GM23338 (cell line): ENCODE measurements at regions not wholly inside any gene's neighbourhood (a gene's known extent, or its start where the extent isn't known, plus 50 kb on each side); places are given as distances from the start of the nearest gene placed in this dataset.

ENCODE experiments used
- ATAC-seq: fragments of 200-7000 bp; cut with Tn5 transposase; 3 replicates; pipeline ENCODE4 v1.9.1; 2020
- DNase-seq: peaks from one replicate; pipeline ENCODE4 v3.0.0-alpha.2; 2015; ENCODE audit warnings: low spot score
- H2AFZ ChIP-seq: fragments of 200-600 bp; sonication (generic); 2 replicates; pipeline ENCODE4 v1.8.0; 2016; ENCODE audit warnings: antibody characterized with exemption, mild to moderate bottlenecking, moderate library complexity
- H3F3A ChIP-seq: fragments of 200-600 bp; sonication (generic); replicated peaks from 2 replicates; pipeline ENCODE4 v1.8.0; 2017; ENCODE audit warnings: antibody characterized with exemption, mixed run types, low read depth
- H3K27ac ChIP-seq: fragments of 200-600 bp; sonication (generic); 2 replicates; pipeline ENCODE4 v1.6.1; 2016; ENCODE audit warnings: low read depth
- H3K27me3 ChIP-seq: fragments of 200-600 bp; sonication (generic); 2 replicates; pipeline ENCODE4 v1.8.0; 2016; ENCODE audit warnings: mild to moderate bottlenecking, mixed run types, moderate library complexity; ENCODE audit not compliant: insufficient read depth
- H3K36me3 ChIP-seq: fragments of 200-600 bp; sonication (generic); 2 replicates; pipeline ENCODE4 v1.8.0; 2016; ENCODE audit warnings: mild to moderate bottlenecking; ENCODE audit not compliant: insufficient read depth
- H3K4me1 ChIP-seq: fragments of 200-600 bp; sonication (generic); 2 replicates; pipeline ENCODE4 v1.8.0; 2016; ENCODE audit warnings: mild to moderate bottlenecking, moderate library complexity; ENCODE audit not compliant: insufficient read depth
- H3K4me2 ChIP-seq: fragments of 200-600 bp; sonication (generic); 2 replicates; pipeline ENCODE4 v1.7.1; 2017; ENCODE audit warnings: mixed run types
- H3K4me3 ChIP-seq: fragments of 200-600 bp; sonication (generic); 2 replicates; pipeline ENCODE4 v1.6.1; 2016; ENCODE audit warnings: mixed run types
- H3K79me2 ChIP-seq: fragments of 200-600 bp; sonication (generic); replicated peaks from 2 replicates; pipeline ENCODE4 v1.8.0; 2017; ENCODE audit warnings: mild to moderate bottlenecking; ENCODE audit not compliant: insufficient read depth
- H3K9me2 ChIP-seq: fragments of 200-600 bp; sonication (generic); 2 replicates; pipeline ENCODE4 v1.8.0; 2017; ENCODE audit not compliant: insufficient read depth
- H4K20me1 ChIP-seq: fragments of 200-600 bp; sonication (generic); replicated peaks from 2 replicates; pipeline ENCODE4 v1.8.0; 2017; ENCODE audit warnings: mild to moderate bottlenecking; ENCODE audit not compliant: insufficient read depth
- H3K27ac Mint-ChIP-seq: 2 replicates; pipeline ENCODE4 v1.8.0; 2020; ENCODE audit warnings: inconsistent platforms, mild to moderate bottlenecking, moderate library complexity, mixed read lengths
- H3K27me3 Mint-ChIP-seq: 3 replicates; pipeline ENCODE4 v1.8.0; 2022; ENCODE audit warnings: low read depth, mild to moderate bottlenecking, moderate library complexity, mixed read lengths, inconsistent platforms; ENCODE audit not compliant: insufficient read depth, poor library complexity
- H3K36me3 Mint-ChIP-seq: 3 replicates; pipeline ENCODE4 v1.8.0; 2021; ENCODE audit warnings: low read depth, mild to moderate bottlenecking, inconsistent platforms, moderate library complexity, mixed read lengths
- H3K4me1 Mint-ChIP-seq: 3 replicates; pipeline ENCODE4 v1.8.0; 2020; ENCODE audit warnings: mild to moderate bottlenecking, inconsistent platforms, mixed read lengths
- H3K4me3 Mint-ChIP-seq: 3 replicates; pipeline ENCODE4 v1.8.0; 2021; ENCODE audit warnings: moderate library complexity, mild to moderate bottlenecking, inconsistent platforms, mixed read lengths
- H3K9me3 Mint-ChIP-seq: 3 replicates; pipeline ENCODE4 v1.8.0; 2020; ENCODE audit warnings: moderate library complexity, mild to moderate bottlenecking, inconsistent platforms, mixed read lengths
- CREB1 ChIP-seq: fragments of 250-450 bp; sonication (Bioruptor Pico); IDR thresholded peaks from 2 replicates; pipeline ENCODE4 v1.5.0; 2020; ENCODE audit warnings: low read depth, mild to moderate bottlenecking, moderate library complexity
- EZH2phosphoT487 ChIP-seq: fragments of 200-600 bp; sonication (generic); IDR thresholded peaks from one replicate; pipeline ENCODE4 v1.8.1; 2018; ENCODE audit warnings: antibody characterized with exemption; ENCODE audit not compliant: unreplicated experiment
- JUNB ChIP-seq: IDR thresholded peaks from one replicate; pipeline ENCODE4 v1.6.1; 2016; ENCODE audit warnings: antibody characterized with exemption; ENCODE audit not compliant: unreplicated experiment
- NANOG ChIP-seq: IDR thresholded peaks from 2 replicates; pipeline ENCODE4 v1.6.1; 2016; ENCODE audit warnings: antibody characterized with exemption, borderline replicate concordance
- POLR2AphosphoS5 ChIP-seq: IDR thresholded peaks from 2 replicates; pipeline ENCODE4 v1.6.1; 2016; ENCODE audit warnings: antibody characterized with exemption, low read depth
- STAT1 ChIP-seq: IDR thresholded peaks from one replicate; pipeline ENCODE4 v1.6.1; 2016; ENCODE audit warnings: antibody characterized with exemption; ENCODE audit not compliant: unreplicated experiment
- ZNF114 ChIP-seq: fragments of 250-450 bp; sonication (Bioruptor Pico); IDR thresholded peaks from 2 replicates; pipeline ENCODE4 v1.5.0; 2020; ENCODE audit warnings: mild to moderate bottlenecking, moderate library complexity
- ZNF331 ChIP-seq: fragments of 250-450 bp; sonication (Bioruptor Pico); IDR thresholded peaks from 2 replicates; pipeline ENCODE4 v1.5.0; 2020; ENCODE audit warnings: low read depth, mild to moderate bottlenecking, moderate library complexity
- TF ChIP-seq, protein P1 (sequence below): fragments of 250-450 bp; sonication (Bioruptor Pico); IDR thresholded peaks from 2 replicates; pipeline ENCODE4 v1.5.0; 2020; ENCODE audit warnings: mild to moderate bottlenecking, moderate library complexity
- TF ChIP-seq, protein P2 (sequence below): IDR thresholded peaks from 2 replicates; pipeline ENCODE4 v1.6.1; 2016; ENCODE audit warnings: antibody characterized with exemption
- TF ChIP-seq, protein P3 (sequence below), 2 experiments: fragments of 200-600 bp in 1 of 2; sonication (generic) in 1 of 2; conservative IDR thresholded peaks; 2 replicates each; pipeline versions ENCODE4 v1.5.1 to v1.6.1; 2016 to 2017; ENCODE audit warnings: antibody characterized with exemption in 2 of 2, low read depth in 2 of 2, mild to moderate bottlenecking in 2 of 2, moderate library complexity in 1 of 2

DNA sequence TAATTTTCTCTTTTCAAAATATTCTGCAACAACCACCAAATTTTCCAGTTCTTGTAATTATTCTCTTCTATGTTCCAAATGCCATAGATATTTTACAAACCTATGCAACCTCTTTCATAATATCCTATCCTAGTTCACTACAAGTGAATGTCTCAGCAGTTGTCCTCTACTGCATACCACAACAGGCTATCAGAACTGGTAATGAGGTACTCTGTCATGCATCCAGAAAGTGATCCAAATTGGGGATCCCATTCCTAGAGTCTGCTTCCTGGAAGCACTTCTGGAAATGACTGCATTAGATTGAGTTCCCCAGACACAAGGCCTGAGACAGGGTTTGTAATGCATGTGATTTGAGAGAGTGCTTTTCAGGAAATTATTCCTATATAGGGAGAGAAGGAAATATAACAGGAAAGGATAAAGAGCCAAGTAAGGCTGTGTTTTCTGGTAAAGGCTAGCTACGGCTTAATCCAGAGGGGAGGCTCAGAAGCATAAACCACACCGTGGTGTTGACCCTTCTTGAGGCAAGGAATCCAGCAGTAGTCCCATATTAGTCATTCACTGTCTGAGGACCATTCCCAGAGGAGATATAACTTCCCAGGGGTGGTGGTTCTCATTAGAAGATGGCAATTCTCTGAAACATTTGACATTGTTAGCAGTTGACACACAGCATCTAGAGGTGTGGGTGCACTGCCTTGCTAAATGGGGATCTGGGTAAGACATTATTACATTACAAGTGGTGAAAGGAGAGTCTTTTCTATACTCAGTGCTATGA lies 80.3 kb upstream of the FST start (continued):
- TF ChIP-seq, protein P1, sequence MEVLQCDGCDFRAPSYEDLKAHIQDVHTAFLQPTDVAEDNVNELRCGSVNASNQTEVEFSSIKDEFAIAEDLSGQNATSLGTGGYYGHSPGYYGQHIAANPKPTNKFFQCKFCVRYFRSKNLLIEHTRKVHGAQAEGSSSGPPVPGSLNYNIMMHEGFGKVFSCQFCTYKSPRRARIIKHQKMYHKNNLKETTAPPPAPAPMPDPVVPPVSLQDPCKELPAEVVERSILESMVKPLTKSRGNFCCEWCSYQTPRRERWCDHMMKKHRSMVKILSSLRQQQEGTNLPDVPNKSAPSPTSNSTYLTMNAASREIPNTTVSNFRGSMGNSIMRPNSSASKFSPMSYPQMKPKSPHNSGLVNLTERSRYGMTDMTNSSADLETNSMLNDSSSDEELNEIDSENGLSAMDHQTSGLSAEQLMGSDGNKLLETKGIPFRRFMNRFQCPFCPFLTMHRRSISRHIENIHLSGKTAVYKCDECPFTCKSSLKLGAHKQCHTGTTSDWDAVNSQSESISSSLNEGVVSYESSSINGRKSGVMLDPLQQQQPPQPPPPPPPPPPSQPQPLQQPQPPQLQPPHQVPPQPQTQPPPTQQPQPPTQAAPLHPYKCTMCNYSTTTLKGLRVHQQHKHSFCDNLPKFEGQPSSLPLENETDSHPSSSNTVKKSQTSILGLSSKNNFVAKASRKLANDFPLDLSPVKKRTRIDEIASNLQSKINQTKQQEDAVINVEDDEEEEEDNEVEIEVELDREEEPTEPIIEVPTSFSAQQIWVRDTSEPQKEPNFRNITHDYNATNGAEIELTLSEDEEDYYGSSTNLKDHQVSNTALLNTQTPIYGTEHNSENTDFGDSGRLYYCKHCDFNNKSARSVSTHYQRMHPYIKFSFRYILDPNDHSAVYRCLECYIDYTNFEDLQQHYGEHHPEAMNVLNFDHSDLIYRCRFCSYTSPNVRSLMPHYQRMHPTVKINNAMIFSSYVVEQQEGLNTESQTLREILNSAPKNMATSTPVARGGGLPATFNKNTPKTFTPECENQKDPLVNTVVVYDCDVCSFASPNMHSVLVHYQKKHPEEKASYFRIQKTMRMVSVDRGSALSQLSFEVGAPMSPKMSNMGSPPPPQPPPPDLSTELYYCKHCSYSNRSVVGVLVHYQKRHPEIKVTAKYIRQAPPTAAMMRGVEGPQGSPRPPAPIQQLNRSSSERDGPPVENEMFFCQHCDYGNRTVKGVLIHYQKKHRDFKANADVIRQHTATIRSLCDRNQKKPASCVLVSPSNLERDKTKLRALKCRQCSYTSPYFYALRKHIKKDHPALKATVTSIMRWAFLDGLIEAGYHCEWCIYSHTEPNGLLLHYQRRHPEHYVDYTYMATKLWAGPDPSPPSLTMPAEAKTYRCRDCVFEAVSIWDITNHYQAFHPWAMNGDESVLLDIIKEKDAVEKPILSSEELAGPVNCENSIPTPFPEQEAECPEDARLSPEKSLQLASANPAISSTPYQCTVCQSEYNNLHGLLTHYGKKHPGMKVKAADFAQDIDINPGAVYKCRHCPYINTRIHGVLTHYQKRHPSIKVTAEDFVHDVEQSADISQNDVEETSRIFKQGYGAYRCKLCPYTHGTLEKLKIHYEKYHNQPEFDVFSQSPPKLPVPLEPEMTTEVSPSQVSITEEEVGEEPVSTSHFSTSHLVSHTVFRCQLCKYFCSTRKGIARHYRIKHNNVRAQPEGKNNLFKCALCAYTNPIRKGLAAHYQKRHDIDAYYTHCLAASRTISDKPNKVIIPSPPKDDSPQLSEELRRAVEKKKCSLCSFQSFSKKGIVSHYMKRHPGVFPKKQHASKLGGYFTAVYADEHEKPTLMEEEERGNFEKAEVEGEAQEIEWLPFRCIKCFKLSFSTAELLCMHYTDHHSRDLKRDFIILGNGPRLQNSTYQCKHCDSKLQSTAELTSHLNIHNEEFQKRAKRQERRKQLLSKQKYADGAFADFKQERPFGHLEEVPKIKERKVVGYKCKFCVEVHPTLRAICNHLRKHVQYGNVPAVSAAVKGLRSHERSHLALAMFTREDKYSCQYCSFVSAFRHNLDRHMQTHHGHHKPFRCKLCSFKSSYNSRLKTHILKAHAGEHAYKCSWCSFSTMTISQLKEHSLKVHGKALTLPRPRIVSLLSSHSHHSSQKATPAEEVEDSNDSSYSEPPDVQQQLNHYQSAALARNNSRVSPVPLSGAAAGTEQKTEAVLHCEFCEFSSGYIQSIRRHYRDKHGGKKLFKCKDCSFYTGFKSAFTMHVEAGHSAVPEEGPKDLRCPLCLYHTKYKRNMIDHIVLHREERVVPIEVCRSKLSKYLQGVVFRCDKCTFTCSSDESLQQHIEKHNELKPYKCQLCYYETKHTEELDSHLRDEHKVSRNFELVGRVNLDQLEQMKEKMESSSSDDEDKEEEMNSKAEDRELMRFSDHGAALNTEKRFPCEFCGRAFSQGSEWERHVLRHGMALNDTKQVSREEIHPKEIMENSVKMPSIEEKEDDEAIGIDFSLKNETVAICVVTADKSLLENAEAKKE (CRISPR knock-in tag), result no peak
- no peak for TF ChIP-seq ZNF114 (CRISPR knock-in tag)
- TF ChIP-seq, protein P2, sequence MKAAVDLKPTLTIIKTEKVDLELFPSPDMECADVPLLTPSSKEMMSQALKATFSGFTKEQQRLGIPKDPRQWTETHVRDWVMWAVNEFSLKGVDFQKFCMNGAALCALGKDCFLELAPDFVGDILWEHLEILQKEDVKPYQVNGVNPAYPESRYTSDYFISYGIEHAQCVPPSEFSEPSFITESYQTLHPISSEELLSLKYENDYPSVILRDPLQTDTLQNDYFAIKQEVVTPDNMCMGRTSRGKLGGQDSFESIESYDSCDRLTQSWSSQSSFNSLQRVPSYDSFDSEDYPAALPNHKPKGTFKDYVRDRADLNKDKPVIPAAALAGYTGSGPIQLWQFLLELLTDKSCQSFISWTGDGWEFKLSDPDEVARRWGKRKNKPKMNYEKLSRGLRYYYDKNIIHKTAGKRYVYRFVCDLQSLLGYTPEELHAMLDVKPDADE, result no peak

DNA sequence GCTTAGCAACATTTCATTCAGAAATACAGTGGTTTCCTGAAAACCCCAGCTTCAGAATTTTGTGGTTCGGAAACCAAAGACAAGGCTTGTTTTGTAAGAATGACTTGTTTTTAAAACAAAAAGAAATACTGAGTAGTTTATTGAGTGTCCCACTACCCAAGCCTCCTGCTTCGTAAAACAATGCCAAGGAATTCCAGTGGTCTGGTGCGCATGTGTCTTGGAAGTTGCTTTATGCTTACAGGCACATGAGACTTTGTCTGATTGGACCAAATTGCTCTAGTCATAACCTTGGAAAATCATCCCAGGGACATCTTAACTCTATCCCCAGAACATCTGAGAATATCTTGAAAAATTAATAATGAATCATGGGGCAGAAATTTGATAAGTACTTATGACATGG lies 77.1 kb upstream of the FST start:
- ATAC-seq, result no peak
- H3K4me1 Mint-ChIP-seq, result no peaks in the 10 kb centered on the region
- no peaks in the 10 kb centered on the region for H3K9me3 Mint-ChIP-seq
- H4K20me1 ChIP-seq, result no peaks in the 10 kb centered on the region
- H3K9me2 ChIP-seq, result no peaks in the 10 kb centered on the region; the same call in none of the 2 replicates
- no peak overlapping the region for H3K27ac Mint-ChIP-seq
- H3K27me3 Mint-ChIP-seq, result no peaks in the 10 kb centered on the region
- no peaks in the 10 kb centered on the region for H3K27me3 ChIP-seq
- H3K4me3 ChIP-seq, result no peak overlapping the region
- H3K27ac ChIP-seq, result no peak overlapping the region
- no peaks in the 10 kb centered on the region for H3K36me3 ChIP-seq
- no peaks in the 10 kb centered on the region for H3K4me1 ChIP-seq
- H3F3A ChIP-seq, result no peaks in the 10 kb centered on the region
- H3K79me2 ChIP-seq, result no peaks in the 10 kb centered on the region
- H3K4me2 ChIP-seq, result no peak overlapping the region
- no peak overlapping the region for H2AFZ ChIP-seq
- H3K36me3 Mint-ChIP-seq, result no peaks in the 10 kb centered on the region
- no peak overlapping the region for H3K4me3 Mint-ChIP-seq
- DNase-seq, result no peak
- TF ChIP-seq POLR2AphosphoS5 (no peak), ZNF331 (CRISPR knock-in tag) (no peak), ZNF114 (CRISPR knock-in tag) (no peak), EZH2phosphoT487 (no peak), CREB1 (CRISPR knock-in tag) (no peak), JUNB (no peak), STAT1 (no peak), NANOG (no peak)
- TF ChIP-seq, protein P3, sequence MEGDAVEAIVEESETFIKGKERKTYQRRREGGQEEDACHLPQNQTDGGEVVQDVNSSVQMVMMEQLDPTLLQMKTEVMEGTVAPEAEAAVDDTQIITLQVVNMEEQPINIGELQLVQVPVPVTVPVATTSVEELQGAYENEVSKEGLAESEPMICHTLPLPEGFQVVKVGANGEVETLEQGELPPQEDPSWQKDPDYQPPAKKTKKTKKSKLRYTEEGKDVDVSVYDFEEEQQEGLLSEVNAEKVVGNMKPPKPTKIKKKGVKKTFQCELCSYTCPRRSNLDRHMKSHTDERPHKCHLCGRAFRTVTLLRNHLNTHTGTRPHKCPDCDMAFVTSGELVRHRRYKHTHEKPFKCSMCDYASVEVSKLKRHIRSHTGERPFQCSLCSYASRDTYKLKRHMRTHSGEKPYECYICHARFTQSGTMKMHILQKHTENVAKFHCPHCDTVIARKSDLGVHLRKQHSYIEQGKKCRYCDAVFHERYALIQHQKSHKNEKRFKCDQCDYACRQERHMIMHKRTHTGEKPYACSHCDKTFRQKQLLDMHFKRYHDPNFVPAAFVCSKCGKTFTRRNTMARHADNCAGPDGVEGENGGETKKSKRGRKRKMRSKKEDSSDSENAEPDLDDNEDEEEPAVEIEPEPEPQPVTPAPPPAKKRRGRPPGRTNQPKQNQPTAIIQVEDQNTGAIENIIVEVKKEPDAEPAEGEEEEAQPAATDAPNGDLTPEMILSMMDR (conservative IDR thresholded peaks at IDR 0.05; ENCODE audit: low read depth in 2 of 2), result no peak
- TF ChIP-seq, protein P2, result no peak
